ENCODE measurements at regions not wholly inside any gene's neighbourhood (a gene's known extent, or its start where the extent isn't known, plus 50 kb on each side); places are given as distances from the start of the nearest gene placed in this dataset.

GRCh38 chr2:181326661-181327060 lies 130.5 kb upstream of the ITGA4 start:
- no peaks in the 10 kb centered on the region for H3K27me3 ChIP-seq (ENCODE audit: control insufficient read depth, insufficient read depth, low read length)
- no peaks in the 10 kb centered on the region for H3K9me3 ChIP-seq (ENCODE audit: control insufficient read depth in 2 of 3, insufficient read depth in 1 of 3, low read length in 3 of 3)
- no peak for TF ChIP-seq CTCF (IDR thresholded peaks at IDR 0.05; ENCODE audit: borderline replicate concordance, extremely low read depth, insufficient read depth)
- no peaks in the 10 kb centered on the region for H3K36me3 ChIP-seq (ENCODE audit: control insufficient read depth in 2 of 3, insufficient read depth in 3 of 3, low read length in 3 of 3)
- no peak overlapping the region for H3K4me3 ChIP-seq (ENCODE audit: low read length in 3 of 3)
- no peak for FAIRE-seq
- H3K4me1 ChIP-seq (ENCODE audit: control insufficient read depth in 2 of 3, insufficient read depth in 2 of 3, low read depth in 1 of 3, low read length in 3 of 3) = no peaks in the 10 kb centered on the region
- intact Hi-C loops (cut with DNase I) = no loop called here
- no peak overlapping the region for H3K9ac ChIP-seq (ENCODE audit: low read length in 3 of 3)
- no peak overlapping the region for H3K27ac ChIP-seq (ENCODE audit: low read depth in 2 of 2, low read length in 2 of 2)
- DNase-seq = no peak

GRCh38 chr2:181330286-181330685 lies 126.9 kb upstream of the ITGA4 start:
- no peaks in the 10 kb centered on the region for H3K36me3 ChIP-seq (ENCODE audit: control insufficient read depth in 2 of 3, insufficient read depth in 3 of 3, low read length in 3 of 3)
- no peaks in the 10 kb centered on the region for H3K9me3 ChIP-seq (ENCODE audit: control insufficient read depth in 2 of 3, insufficient read depth in 1 of 3, low read length in 3 of 3)
- DNase-seq = no peak
- FAIRE-seq = no peak
- H3K27me3 ChIP-seq (ENCODE audit: control insufficient read depth, insufficient read depth, low read length) = no peaks in the 10 kb centered on the region
- no peak for TF ChIP-seq CTCF (IDR thresholded peaks at IDR 0.05; ENCODE audit: borderline replicate concordance, extremely low read depth, insufficient read depth)
- H3K9ac ChIP-seq (ENCODE audit: low read length in 3 of 3) = no peak overlapping the region
- no peak overlapping the region for H3K4me3 ChIP-seq (ENCODE audit: low read length in 3 of 3)
- intact Hi-C loops (cut with DNase I) = no loop called here
- no peaks in the 10 kb centered on the region for H3K4me1 ChIP-seq (ENCODE audit: control insufficient read depth in 2 of 3, insufficient read depth in 2 of 3, low read depth in 1 of 3, low read length in 3 of 3)
- no peak overlapping the region for H3K27ac ChIP-seq (ENCODE audit: low read depth in 2 of 2, low read length in 2 of 2)

GRCh38 chr2:181332044-181332605 lies 125.1 kb upstream of the ITGA4 start:
- H3K9me3 ChIP-seq (ENCODE audit: control insufficient read depth in 2 of 3, insufficient read depth in 1 of 3, low read length in 3 of 3) = no peaks in the 10 kb centered on the region
- DNase-seq (no peak), FAIRE-seq (no peak)
- no peaks in the 10 kb centered on the region for H3K27me3 ChIP-seq (ENCODE audit: control insufficient read depth, insufficient read depth, low read length)
- no peak overlapping the region for H3K4me3 ChIP-seq (ENCODE audit: low read length in 3 of 3)
- no peaks in the 10 kb centered on the region for H3K36me3 ChIP-seq (ENCODE audit: control insufficient read depth in 2 of 3, insufficient read depth in 3 of 3, low read length in 3 of 3)
- intact Hi-C loops (cut with DNase I) = no loop called here
- H3K9ac ChIP-seq (ENCODE audit: low read length in 3 of 3) = no peak overlapping the region
- no peak overlapping the region for H3K27ac ChIP-seq (ENCODE audit: low read depth in 2 of 2, low read length in 2 of 2)
- TF ChIP-seq CTCF (IDR thresholded peaks at IDR 0.05; ENCODE audit: borderline replicate concordance, extremely low read depth, insufficient read depth) = no peak
- no peaks in the 10 kb centered on the region for H3K4me1 ChIP-seq (ENCODE audit: control insufficient read depth in 2 of 3, insufficient read depth in 2 of 3, low read depth in 1 of 3, low read length in 3 of 3)

Measured in kidney (tissue), 13 donors.